Stomach (tissue), 4 donors: ENCODE measurements at regions not wholly inside any gene's neighbourhood (a gene's known extent, or its start where the extent isn't known, plus 50 kb on each side); places are given as distances from the start of the nearest gene placed in this dataset.

Source experiments
- POLR2A ChIP-seq, 4 donors: fragments of 450-650 bp; IDR thresholded peaks; one replicate each; pipeline ENCODE4 v1.6.1; 2016; ENCODE audit warnings: antibody characterized with exemption in 4 of 4, control low read depth in 2 of 4, mild to moderate bottlenecking in 1 of 4, moderate library complexity in 1 of 4
- TF ChIP-seq, protein P1 (sequence below), 7 experiments: fragments of 450-650 bp in 4 of 7; fragments of 200-600 bp in 3 of 7; sonication (generic) in 3 of 7; IDR thresholded peaks; one replicate each; pipeline ENCODE4 v1.5.1; 2016 to 2019; ENCODE audit warnings: antibody characterized with exemption in 7 of 7, control low read depth in 2 of 7, mild to moderate bottlenecking in 1 of 7

DNA sequence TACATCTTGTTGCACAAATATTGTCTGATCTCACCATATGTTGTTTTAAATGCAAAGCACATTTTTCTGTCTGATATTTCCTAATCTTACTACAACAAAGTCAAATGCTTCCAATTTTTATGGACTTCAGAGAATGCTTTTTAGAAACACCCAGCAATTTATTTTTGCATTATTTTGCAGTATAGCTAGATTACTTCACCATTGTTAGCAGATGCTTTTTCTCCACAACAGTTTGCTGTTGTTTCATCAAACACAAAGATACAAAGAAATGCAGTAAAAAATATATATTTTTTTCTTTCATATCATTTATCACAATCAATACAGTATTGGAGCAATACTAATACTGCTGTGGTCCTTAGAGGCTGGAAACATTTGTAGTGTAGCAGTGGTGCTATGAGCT is 674.4 kb downstream of the TMTC2 start:
- TF ChIP-seq, protein P1, sequence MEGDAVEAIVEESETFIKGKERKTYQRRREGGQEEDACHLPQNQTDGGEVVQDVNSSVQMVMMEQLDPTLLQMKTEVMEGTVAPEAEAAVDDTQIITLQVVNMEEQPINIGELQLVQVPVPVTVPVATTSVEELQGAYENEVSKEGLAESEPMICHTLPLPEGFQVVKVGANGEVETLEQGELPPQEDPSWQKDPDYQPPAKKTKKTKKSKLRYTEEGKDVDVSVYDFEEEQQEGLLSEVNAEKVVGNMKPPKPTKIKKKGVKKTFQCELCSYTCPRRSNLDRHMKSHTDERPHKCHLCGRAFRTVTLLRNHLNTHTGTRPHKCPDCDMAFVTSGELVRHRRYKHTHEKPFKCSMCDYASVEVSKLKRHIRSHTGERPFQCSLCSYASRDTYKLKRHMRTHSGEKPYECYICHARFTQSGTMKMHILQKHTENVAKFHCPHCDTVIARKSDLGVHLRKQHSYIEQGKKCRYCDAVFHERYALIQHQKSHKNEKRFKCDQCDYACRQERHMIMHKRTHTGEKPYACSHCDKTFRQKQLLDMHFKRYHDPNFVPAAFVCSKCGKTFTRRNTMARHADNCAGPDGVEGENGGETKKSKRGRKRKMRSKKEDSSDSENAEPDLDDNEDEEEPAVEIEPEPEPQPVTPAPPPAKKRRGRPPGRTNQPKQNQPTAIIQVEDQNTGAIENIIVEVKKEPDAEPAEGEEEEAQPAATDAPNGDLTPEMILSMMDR (IDR thresholded peaks at IDR 0.05), result no peak
- TF ChIP-seq POLR2A (IDR thresholded peaks at IDR 0.05), result no peak
